ENCODE measurements at regions not wholly inside any gene's neighbourhood (a gene's known extent, or its start where the extent isn't known, plus 50 kb on each side); places are given as distances from the start of the nearest gene placed in this dataset.

DNA sequence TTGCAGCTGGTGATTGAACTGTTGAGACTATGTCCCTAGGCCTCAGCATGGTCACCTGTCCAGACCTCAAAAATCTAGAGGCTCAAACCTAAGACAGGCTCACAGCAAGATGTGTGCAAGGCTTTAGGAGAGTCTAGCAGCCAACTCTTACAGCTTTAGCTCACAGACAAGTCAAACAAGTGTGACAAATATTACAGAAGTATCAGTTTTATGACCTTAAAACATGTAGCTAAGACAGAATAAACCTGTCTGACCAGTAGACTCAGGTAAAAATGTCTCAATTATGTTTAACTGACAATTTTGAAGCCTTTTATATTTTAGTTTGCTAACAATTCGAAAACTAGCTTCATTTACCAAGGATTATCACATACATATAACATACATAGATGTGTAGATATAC lies 80.0 kb upstream of the HTATIP2 start:
- TF ChIP-seq OSR1 (CRISPR knock-in tag; IDR thresholded peaks at IDR 0.05) = no peak
- TF ChIP-seq, protein P1, sequence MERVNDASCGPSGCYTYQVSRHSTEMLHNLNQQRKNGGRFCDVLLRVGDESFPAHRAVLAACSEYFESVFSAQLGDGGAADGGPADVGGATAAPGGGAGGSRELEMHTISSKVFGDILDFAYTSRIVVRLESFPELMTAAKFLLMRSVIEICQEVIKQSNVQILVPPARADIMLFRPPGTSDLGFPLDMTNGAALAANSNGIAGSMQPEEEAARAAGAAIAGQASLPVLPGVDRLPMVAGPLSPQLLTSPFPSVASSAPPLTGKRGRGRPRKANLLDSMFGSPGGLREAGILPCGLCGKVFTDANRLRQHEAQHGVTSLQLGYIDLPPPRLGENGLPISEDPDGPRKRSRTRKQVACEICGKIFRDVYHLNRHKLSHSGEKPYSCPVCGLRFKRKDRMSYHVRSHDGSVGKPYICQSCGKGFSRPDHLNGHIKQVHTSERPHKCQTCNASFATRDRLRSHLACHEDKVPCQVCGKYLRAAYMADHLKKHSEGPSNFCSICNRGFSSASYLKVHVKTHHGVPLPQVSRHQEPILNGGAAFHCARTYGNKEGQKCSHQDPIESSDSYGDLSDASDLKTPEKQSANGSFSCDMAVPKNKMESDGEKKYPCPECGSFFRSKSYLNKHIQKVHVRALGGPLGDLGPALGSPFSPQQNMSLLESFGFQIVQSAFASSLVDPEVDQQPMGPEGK (CRISPR knock-in tag; IDR thresholded peaks at IDR 0.05; ENCODE audit: borderline replicate concordance) = no peak
- no peak for TF ChIP-seq ZFP3 (CRISPR knock-in tag; IDR thresholded peaks at IDR 0.05)
- no peak for TF ChIP-seq PPARA (CRISPR knock-in tag; IDR thresholded peaks at IDR 0.05; ENCODE audit: borderline replicate concordance)
- no peak for TF ChIP-seq TOX (CRISPR knock-in tag; IDR thresholded peaks at IDR 0.05; ENCODE audit: borderline replicate concordance)
- TF ChIP-seq RARB (CRISPR knock-in tag; IDR thresholded peaks at IDR 0.05) = no peak
- no peak for TF ChIP-seq CSRNP3 (CRISPR knock-in tag; IDR thresholded peaks at IDR 0.05)
- no peak for TF ChIP-seq BACH2 (CRISPR knock-in tag; IDR thresholded peaks at IDR 0.05; ENCODE audit: borderline replicate concordance)
- TF ChIP-seq CREB5 (CRISPR knock-in tag; IDR thresholded peaks at IDR 0.05; ENCODE audit: low read depth) = no peak
- TF ChIP-seq TCF4 (CRISPR knock-in tag; IDR thresholded peaks at IDR 0.05; ENCODE audit: borderline replicate concordance) = no peak
- TF ChIP-seq, protein P2, sequence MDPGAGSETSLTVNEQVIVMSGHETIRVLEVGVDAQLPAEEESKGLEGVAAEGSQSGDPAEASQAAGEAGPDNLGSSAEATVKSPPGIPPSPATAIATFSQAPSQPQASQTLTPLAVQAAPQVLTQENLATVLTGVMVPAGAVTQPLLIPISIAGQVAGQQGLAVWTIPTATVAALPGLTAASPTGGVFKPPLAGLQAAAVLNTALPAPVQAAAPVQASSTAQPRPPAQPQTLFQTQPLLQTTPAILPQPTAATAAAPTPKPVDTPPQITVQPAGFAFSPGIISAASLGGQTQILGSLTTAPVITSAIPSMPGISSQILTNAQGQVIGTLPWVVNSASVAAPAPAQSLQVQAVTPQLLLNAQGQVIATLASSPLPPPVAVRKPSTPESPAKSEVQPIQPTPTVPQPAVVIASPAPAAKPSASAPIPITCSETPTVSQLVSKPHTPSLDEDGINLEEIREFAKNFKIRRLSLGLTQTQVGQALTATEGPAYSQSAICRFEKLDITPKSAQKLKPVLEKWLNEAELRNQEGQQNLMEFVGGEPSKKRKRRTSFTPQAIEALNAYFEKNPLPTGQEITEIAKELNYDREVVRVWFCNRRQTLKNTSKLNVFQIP (CRISPR knock-in tag; IDR thresholded peaks at IDR 0.05; ENCODE audit: borderline replicate concordance, low read depth) = no peak
- TF ChIP-seq CSDC2 (CRISPR knock-in tag; IDR thresholded peaks at IDR 0.05) = no peak

All from SK-N-SH treated with all-trans-retinoic acid at 6 μM for 48 hours (cell line).